GM12892 (cell line): ENCODE measurements at regions not wholly inside any gene's neighbourhood (a gene's known extent, or its start where the extent isn't known, plus 50 kb on each side); places are given as distances from the start of the nearest gene placed in this dataset.

Source experiments
- POLR2A ChIP-seq: IDR thresholded peaks from 2 replicates; pipeline ENCODE4 v1.6.1; 2011; ENCODE audit warnings: low read depth, low read length, control low read depth
- POLR2AphosphoS5 ChIP-seq: IDR thresholded peaks from 2 replicates; pipeline ENCODE4 v1.6.1; 2011; ENCODE audit warnings: low read depth, low read length, control low read depth

- TF ChIP-seq POLR2A = no peak
- no peak for TF ChIP-seq POLR2AphosphoS5
Observed at GRCh38 chr21:27622631-27623030, 655.7 kb upstream of the ADAMTS5 start.
